HG02642 (cell line): ENCODE measurements at regions not wholly inside any gene's neighbourhood (a gene's known extent, or its start where the extent isn't known, plus 50 kb on each side); places are given as distances from the start of the nearest gene placed in this dataset.

Experiments
- ATAC-seq: cut with Tn5 transposase; IDR thresholded peaks from one replicate; pipeline ENCODE4 v1.9.1; 2021; ENCODE audit warnings: mild to moderate bottlenecking; ENCODE audit not compliant: unreplicated experiment, poor library complexity

DNA sequence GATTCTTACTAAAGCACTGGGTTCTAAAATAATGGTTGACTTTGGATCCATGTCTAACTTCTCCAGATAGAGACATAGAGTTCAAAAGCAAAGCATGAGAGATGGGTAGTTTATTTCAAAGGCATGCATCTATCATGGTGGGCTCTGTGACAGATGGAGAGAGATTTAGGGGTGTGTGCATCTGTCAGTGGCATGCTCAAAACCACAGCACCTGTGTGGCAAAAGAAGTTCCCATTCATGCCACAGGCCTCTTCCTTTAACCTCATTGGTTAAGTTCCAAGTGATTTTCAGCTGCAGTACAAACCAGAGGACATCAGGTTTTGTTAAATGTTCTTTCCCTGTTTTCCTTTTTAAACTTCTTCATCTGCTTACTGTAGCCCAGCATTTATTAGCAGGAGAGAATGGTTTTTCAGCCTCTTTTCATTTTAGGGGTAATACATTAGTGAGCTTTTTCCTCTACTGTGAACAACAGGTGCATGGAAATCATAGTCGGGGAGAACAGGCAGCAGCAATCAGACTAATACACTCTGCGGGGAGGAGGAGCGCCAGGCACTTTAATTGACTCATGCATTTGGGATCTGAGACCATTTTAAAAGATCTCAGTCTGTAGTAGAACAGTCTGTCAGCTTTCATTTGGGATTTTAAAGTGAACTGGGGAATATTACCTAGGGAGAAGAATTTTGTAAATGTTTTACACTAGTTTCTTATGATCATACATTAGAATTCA, 52.4 kb upstream of the UPP2 start:
- no peak for ATAC-seq

DNA sequence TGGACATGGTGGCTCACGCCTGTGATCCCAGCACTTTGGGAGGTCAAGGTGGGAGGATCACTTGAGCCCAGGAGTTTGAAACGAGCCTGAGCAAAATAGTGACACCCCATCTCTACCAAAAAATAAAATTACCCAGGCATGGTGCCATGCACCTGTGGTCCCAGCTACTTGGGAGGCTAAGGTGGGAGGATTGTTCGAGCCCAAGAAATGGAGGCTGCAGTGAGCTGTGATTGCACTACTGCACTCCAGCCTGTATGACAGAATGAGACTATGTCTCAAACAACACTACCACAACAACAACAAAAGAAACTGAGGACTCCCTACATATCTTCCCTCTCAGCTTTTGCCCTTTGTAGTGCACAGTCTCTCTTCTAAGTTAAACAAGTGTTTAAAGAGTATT, 53.3 kb upstream of the UPP2 start:
- ATAC-seq, result no peak

DNA sequence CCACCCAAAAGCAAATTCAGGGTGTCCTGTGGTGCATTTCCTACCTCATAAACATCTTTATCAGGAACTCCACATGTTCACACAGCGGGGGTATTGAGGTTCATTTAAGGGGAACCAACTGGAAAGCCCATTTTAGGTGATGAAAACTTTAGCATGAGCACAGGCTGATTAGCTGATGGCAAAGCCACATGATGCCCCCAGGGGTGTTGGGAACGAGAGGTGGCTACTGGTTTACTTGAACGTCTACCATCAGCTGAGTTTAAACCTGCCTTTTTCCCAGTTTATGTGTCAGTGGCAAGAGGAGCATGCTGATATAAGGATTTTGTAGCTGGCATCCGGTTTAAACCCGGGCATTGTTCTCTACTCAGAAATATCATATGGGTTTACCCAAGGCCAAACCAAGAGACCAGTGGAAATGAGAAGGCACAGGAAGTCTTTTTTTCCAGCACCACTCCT, 54.5 kb upstream of the UPP2 start:
- no peak for ATAC-seq

DNA sequence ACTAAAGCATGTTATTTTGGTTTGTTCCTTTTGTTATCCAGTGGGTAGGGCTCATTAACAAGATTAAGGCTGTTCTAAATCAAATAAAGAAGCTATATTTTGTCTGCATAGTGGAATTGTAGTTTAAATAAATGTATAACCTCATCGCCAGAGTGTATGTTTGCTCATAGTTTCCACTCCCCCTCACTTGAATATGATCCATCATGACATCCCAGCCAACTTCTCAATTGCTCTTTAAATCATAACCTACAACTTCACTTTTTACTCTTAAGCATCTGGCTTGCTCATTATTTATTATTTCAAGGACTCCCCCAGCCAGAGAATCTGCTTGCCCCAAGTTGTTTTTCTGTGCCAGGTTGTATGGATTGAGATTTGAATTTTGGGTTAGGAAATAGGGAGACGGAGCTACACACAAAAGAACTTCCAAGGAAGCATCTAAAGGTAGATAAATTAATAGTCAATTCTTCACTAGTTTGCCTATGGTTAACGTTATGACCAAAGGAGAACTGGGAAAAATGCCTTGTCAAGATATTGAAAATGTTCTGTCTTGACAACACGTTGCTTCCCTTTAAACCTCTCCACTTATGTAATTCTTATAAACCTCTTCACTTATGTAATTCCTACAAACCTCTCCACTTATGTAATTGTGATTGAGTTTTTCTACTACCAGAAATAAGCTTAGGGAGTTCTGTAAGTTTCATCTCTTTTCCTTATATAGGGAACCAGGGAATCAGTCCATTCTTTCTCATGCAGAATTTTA, 55.4 kb upstream of the UPP2 start:
- ATAC-seq, result no peak

DNA sequence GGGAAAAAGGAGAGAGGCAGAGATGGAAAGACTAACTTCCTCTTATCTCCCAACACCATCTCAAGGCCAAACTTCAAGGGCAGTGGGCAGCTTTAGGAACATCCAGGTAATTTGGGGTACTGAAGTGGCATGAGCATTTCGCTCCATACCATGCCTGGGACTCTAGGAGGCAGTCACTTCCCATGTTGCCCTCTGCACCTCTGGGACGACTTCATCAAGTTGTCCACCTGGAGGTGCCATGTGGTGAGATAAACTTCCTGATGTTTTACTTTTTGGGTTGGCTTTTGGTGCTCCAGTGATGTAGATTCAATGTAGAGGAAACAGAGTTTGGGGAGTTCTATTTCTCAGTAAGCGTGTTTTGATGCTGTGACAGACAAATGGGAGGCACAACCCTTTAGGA, 56.3 kb upstream of the UPP2 start:
- ATAC-seq, result no peak

DNA sequence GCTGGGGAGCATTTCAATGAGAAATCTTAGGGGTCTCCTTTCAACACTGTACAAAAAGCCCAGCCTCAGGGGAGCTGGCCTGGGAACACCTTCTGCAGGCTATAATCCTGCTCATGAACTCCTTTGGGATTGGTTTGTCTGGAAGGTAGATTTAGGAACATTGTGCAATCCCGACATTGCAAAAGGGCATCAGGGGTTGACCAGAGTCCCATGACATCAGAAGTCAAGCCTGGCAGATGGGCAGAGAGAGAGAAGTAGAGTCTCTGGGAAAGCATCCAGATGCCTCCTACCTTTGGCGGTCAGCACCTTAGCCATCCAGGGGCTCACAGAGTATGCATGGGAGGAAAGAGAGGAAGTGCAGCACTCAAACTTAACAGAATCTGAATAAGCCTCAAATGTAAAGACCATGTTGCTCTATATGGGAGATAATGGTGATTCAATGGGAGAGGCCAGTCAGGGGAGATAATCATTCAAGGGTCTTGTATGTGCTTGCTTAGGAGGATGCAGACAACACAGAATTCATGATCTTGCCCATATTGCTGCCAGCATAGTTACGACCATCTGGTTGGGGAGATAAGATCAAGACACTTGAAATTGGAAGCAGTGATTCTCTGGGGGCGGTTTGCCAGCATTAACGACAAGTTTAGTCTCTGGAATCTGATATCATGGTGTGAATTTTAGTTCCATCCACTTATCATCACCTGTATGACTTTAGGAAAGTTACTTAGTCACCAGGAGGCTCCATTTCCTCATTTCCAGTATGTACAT, 58.3 kb upstream of the UPP2 start:
- no peak for ATAC-seq

DNA sequence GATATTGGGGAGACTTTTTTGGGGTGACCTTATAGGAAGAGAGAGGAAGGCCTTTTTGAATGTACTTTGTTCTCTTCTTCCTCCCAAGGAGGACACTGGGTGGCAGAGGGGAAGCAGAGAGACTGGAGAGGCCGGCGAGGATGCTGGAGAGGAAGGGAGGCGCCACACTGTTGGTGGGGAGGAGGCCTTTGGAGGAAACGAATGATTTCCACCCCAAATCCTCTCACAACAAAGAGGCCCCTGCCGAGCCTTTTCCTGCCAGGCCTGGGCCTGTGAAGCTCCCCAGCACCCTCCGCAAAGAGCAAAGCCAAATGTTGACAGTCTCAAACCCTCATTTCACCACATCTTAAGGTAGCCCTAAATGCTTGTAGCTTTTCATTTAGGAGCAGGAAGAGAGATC, 59.0 kb upstream of the UPP2 start:
- no peak for ATAC-seq

DNA sequence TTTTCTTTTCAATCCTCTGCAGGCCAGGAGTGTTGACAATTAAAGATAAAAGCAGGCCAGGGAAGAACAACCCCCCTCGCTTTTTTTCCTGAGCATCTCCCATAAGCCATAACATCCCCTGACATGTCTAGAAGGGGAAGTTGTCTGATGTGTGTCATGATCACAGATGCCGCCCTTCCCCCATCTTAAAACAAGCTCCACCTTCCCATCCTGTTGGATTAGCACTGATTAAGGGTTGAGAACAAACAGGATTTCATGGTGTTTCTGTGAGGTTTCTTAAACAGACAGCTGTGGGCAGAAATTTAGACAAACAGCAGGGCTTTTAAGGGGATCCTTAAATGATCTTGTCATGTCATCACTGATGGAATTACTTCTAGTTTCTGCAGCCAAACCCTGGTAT, 59.4 kb upstream of the UPP2 start:
- ATAC-seq, result no peak

DNA sequence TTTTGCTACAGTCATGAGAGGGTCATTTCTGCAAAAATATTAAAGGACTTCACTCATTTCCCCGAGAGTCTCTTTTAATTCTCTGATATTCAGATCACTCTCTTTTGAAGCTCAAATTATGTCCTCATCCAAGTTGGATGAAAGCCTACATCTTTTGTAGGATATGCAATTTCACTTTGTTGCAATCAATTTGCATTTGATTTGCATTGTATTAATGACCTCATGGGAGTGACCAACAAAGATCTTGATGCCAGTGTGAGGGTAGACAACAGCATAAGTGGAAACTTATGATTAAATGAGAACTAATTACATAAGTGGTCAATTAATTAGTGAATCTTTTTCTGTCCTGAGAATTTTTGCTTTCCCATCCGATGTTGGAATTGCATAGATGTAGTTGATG, 60.3 kb upstream of the UPP2 start:
- no peak for ATAC-seq

DNA sequence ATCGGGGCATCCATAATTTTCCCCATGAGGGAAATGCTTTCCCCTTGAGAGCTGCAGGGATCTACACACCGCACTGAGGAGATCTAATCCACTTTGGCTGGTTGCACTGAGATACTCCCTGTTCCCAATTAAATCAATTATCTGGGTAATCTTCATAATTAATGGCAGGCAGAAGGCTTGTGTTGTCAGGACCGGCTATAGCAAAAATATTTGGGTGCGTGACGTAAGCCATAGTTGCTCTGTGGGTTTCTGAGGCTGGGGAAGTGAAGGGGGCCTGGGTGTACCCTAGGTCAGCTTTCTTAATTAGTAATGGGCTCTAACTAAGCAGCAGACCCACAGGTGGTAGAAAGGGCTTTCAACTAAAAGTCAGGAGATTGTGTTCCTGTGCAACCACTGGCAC, 62.8 kb upstream of the UPP2 start:
- ATAC-seq, result no peak

DNA sequence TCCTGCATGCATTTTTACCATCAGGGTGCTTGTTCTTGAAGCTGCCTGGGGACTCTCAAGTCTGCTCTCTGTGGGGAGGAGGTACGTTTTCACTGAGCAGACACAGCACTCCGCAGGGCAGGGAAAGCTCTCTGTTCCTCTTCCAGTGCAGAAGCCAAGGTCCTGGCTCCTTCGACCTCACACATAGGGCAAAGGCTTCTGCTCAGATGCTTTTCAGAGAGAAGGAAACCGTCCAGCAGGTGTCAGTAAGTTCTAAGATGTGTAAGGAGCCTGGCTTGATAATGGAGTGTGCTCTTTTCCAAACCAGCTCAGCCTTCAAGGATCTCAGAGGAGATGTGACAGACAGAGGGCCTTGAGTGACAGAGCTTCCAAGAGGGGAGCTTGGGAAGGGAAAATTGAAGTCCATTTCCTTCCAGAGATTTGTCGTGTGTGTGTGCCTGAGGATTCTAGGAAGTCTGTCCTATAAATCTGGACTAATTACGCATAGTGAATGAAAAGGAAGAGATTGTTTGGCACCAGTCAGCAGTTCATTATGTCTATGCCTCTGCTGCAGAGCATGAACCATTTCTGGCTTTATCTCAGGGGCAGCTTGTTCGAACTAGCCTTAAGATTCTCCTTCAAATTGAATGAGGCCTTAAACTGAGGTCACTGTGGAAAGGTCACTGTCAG, 67.3 kb upstream of the UPP2 start:
- no peak for ATAC-seq

DNA sequence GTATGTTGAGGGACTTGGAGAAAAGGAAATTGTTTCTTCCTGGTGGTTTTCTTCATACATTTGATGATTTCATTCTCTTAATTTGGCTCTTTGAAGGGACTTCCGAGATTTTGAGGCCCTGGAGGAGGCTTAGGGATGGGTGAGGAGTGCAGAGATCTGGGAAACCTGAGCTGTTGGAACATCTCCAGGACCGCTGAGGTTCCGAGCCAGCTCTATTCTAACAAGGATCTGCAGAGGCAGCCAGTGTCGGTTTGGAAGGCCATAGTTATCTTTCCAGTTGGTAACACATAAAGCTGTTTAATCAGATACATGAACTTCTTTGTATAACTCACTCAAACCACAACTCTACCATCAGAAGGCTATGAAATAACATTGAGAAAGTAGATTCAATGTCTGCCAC, 70.3 kb upstream of the UPP2 start:
- ATAC-seq, result no peak

DNA sequence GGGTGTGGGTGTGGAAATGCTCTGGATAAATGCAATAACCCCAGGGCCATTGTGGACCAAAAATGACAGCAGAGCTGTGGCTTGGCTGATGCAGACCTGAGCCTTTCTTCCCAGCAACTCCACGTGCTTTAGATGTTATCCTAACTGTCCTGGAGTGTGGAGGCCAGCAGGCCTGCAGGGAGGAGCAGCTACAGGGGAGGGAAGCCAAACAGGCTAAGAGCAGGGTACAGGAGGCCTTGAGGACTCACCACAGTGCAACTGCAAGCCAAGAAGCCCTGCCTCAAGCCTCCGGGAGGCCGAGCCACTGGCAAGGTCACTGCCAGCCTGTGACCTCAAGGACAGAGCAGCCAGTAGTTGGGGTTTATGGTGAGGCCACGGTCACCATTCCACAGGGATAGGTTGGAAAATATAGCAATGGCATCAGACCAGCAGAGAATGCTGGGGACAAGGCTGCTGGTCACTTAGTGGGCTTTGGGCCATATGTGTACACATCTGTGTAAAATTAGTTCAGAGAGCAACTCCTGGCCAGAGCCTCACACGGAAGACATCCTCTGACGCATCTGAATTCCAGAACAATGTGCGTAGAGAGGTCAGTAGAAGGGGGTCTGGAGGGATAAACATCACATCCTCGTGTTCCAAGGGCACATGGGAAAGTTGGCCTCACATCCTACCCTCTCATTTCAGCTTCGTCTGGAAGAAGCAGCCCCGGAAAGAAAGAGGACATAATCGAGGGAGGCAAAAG, 76.2 kb upstream of the UPP2 start:
- ATAC-seq, result no peak

DNA sequence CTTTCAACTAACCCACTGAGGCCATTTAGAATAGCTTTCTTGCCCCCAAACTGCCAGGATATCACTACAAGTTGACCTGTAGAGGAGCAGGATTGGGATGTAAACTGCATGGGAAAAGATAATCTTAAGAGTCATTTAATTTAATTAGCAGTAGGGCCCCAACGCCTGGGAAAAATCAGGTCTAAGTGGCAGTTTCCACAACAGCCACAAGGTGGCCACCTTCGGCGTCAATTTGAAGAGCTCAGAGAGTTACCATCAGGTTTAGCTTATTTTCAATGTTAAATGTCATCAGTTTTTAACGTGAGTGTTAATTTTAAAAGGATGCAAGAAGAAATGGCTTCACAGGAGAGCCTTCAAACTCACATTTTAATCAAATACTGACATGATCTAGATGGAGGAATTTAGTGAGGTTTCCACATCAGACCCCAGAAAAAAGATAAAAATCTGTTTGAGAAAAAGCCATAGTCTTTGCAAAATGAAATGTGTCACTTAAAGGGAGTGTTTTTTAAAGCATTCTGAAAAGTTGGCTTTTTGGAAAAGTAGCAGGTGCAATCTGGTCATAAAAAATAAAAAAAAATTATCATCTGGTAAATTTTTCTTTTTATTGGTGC, 77.3 kb upstream of the UPP2 start:
- peak; percentile 80 for ATAC-seq

DNA sequence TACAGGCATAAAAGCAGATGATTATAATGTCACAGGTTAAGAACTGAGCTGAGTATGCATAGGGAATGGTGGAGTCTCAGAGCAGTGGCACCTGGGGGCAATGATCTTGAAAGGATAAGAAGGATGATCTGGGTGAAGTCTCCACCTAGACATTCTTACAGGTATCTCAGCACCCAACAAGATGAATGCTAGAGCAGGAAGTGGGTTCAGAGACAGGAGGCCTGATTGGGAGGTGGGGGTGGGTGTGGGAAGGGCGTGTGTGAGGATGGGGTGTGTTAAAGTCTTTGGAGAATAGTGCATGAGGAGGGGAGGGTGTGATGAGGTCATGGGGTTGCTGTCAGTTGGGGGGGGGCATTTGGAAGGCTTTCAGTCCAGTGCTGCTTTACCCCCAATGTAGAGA, 78.8 kb upstream of the UPP2 start:
- no peak for ATAC-seq

DNA sequence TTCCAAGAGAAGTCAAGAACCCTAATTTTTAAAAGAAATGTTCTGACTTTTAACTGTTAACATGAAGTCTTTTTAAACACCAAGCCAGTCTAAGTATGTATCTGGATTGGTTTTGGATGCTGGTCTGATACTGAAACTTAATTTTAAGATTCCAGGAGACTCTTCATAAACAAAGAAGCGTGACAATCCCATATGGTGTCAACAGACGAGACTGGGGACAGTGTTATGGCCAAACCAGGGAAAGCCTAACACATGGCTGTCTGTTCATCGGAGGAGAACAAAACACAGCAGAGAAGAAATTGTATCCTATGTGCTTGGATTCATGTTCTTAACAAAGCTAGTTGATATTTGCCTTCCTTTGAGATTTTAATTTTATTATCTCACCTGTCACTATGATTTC, 80.5 kb upstream of the UPP2 start:
- no peak for ATAC-seq

DNA sequence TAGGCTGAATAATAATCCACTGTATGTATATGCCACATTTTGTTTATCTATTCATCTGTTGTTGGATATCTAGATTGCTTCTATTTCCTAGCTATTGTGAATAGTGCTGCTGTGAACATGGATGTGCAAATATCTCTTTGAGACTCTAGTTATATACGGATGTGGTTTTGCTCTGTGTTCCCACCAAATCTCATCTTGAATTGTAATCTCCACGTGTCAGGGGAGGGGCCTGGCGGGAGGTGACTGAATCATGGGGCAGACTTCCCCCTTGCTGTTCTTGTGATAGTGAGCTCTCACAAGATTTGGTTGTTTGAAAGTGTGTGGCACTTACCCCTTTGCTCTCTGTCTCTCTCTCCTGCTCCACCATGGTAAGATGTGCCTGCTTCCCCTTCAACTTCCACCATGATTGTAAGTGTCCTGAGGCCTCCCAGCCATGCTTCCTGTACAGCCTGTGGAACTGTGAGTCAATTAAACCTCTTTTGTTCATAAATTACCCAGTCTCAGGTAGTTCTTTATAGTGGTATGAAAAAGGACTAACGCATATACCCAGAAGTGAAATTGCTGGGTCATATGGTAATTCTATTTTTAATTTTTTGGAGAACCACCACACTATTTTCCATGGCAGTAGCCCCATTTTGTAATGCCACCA, 86.1 kb upstream of the UPP2 start:
- no peak for ATAC-seq

DNA sequence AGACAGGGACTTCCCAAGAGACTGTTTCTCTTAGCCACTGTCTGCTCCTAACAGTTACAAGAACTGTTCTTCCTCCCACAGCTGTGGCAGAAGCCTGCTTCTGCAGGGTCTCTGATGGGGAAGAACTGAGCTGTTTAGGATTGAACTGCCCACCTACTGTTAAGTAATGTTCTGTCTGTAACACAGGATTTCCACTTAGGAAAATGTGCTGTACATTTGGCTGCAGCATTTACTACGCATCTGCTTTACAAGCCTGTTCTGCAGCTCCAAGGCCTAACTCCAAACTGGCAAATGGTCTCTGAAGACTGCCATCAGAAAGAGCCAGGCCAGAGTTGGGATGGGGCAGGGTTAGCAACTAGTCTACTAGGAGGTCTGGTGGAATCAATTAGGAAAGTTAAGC, 87.8 kb upstream of the UPP2 start:
- no peak for ATAC-seq

DNA sequence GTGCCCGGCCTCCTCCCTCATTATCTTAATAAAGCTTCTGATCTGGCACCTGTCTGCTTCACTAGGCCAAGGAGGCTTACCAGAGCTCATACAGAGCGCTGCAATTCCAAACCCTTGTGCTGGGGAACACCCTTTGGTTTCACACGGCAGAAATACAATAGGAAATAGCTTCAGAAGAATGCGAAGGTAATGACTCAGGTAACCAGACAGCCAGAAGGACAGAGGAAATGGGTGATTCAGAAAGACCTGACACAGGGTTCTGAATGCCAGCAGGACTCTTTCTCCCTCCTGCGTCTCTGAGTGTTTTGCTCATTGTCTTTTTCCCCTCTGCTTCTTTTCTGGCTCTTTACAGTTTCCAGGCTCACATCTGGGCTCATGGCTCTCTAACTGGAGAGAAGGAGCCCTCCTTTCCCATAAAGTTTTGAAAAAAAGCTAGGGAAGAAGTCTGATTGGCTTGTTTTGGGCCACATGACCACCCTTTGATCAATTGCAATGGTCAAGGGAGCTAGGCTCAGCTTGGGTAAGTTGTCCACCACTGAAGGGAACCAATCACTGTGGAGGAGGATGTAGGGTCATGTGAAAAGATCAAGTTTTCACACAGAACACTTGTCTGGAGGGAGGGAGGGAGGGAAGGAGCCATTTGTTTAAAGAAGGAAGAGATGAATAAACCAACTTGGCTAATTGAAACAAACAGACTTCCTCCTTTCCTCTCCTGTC, 90.5 kb upstream of the UPP2 start:
- no peak for ATAC-seq
